Fibroblast of skin of abdomen (primary cell): ENCODE measurements at regions not wholly inside any gene's neighbourhood (a gene's known extent, or its start where the extent isn't known, plus 50 kb on each side); places are given as distances from the start of the nearest gene placed in this dataset.
A peak's percentile ranks its signal among the peaks of the same experiment; 100 is the strongest.
"Not testable (repeated sequence)": the region's sequence is repeated elsewhere in the genome, so short reads cannot be mapped to it uniquely, and the experiment has no call there.

Experiments
- DNase-seq: peaks from one replicate; pipeline ENCODE4 v3.0.0-alpha.2; 2013

DNA sequence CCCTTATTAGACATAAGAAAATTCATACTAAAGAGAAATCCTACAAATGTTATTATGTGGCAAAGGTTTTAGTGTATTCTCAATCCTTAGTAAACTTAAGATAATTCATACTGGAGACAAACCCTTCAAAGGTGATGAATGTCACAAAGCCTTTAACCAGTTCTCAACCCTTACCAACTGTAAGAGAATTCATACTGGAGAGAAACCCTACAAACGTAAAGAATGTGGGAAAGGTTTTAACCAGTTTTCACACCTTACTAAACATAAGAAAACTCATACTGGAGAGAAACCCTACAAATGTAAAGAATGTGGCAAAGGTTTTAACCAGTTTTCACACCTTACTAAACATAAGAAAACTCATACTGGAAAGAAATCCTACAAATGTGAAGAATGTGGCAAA, 93.2 kb downstream of the ZNF680 start:
- DNase-seq, result no peak

DNA sequence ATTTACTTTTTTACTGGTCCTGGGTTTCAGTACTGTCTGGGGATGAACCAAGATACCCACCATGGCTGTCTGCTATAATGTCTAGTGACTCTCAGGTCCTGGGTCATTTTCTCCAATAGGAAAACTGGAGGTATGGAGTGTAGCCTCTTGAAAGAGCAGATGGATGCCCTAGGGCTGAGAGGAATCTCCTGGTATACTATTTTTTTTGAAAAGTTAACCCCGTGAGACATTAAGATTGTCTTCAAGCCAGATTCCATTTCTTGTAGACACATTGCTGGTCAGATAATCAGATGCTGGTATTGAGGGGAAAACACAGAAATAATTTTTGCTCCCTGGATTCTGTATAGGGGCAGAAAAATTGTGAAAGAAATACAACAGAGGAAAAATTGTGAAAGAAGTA, 97.3 kb downstream of the ZNF680 start:
- no peak for DNase-seq

- DNase-seq, result peak; percentile 8
Measured at GRCh38 chr7:64463636-64464375, 99.1 kb downstream of the ZNF680 start.

DNA sequence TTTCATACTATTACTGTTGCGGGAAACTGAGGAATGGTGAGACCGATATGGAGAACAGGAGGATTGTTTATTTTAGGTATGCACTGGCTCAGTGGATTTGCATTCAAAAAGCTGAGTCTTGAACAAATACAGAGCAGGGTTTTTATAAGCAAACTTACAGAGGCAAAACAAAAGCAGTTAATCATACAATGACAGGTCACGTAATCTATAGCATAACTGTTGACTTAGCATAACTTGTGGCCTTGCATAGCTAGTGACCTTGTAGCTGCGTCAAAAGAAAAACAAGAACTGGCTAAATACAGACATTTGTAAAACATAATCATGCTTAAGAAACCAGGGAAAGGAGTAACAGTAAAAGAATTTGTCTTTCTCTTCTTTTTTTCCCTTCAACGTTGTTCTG, 103.0 kb downstream of the ZNF680 start:
- not testable (repeated sequence) for DNase-seq

DNA sequence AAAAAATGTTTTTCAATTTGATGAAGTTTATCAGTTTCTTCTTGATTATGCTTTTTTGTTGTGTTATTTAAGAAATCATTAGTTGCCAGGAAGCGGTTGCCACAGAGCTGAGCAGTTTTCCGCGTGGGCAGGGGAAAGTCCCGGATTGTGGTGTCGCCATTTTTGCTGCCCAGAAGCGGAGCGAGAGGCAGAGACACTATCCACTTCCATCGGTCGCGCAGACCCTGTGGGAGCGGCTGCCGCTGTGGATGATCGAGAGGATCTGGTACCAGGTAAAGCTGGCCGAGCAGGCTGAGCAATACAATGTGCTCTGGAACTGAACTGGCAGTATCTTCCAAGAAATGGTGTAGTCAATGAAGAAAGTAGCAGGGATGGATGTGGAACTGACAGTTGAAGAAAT, 119.8 kb downstream of the ZNF736 start:
- DNase-seq, result no peak

DNA sequence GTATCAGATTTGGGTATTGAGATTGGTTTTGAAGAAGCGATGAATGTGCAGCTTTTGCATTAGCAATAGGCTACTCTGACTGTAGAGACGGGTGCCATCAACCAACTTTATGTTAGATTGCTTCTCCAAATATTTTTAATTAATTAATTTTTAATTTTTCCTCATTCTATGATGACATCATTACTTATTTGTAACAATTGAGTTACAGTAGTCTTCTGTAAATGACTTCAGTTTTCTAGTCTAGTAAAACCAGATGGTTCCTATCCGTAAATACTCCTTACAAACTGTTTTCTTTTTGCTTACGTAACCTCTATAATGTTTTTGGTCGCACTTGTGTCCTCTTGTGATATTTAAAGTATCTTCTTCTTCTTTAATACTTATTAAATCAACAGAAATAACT, 118.1 kb downstream of the ZNF736 start:
- DNase-seq, result no peak

DNA sequence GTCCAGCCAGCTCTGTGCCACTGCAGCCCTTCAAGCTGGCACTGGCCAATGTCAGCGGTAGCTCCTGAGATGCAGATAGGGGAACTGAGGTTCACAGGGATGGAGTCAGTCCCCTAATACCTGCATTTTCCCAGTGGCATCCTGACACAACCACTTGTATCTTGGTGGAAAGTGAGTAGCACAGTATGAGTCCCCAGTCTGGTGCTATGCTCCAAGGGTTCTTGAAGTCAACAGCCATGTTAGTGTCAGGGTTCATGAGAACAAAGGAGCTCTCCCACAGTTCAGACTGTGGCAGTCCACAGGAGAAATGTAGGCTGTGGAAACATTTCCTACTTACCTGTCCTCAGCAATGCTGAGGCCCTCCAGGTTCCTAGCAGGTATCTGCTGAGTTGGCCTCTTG, 115.5 kb downstream of the ZNF736 start:
- no peak for DNase-seq

DNA sequence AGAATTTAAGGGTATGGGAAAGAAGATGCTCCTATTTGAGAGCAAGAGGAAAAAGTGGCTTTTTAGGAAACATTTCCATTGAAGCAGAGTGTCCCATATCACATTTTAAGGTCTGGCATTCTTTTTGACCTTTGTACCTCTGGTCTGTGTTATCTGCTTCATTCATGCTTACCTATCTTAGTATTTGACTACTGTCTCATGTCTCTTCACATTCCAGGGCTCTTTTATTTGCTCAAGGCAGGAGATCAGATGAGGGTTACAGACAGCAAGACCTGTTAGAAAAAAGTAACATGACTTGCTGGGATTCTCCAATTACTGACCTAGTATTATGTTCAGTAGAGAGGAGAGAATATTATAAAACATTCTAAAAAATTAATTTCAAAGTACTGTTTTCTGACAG, 111.7 kb downstream of the ZNF736 start:
- DNase-seq, result not testable (repeated sequence)

- no peak for DNase-seq
Measured at GRCh38 chr7:64407148-64407547, 93.4 kb downstream of the ZNF736 start.
